Activated T-cell treated with anti-CD3 and anti-CD28 coated beads, Interleukin-2, amount 50 U/mL, for 4 hours (primary cell): ENCODE measurements at regions not wholly inside any gene's neighbourhood (a gene's known extent, or its start where the extent isn't known, plus 50 kb on each side); places are given as distances from the start of the nearest gene placed in this dataset.

ENCODE experiments used
- ATAC-seq, 2 donors: fragments of 200-7000 bp; cut with Tn5 transposase; one replicate each; pipeline ENCODE4 v1.10.0; 2021
- DNase-seq: peaks from one replicate; pipeline ENCODE4 v3.0.0-alpha.2; 2020
- H3K27me3 Mint-ChIP-seq: one replicate; pipeline ENCODE4 v1.8.0; 2021; ENCODE audit warnings: low read depth, mixed read lengths
- H3K36me3 Mint-ChIP-seq: one replicate; pipeline ENCODE4 v1.8.0; 2022; ENCODE audit warnings: mixed read lengths; ENCODE audit not compliant: insufficient read depth
- H3K4me1 Mint-ChIP-seq: one replicate; pipeline ENCODE4 v1.8.0; 2021; ENCODE audit warnings: low read depth, mixed read lengths
- H3K4me3 Mint-ChIP-seq: one replicate; pipeline ENCODE4 v1.8.0; 2021; ENCODE audit warnings: mild to moderate bottlenecking, moderate library complexity, mixed read lengths
- H3K9me3 Mint-ChIP-seq: one replicate; pipeline ENCODE4 v1.8.0; 2021; ENCODE audit warnings: mixed read lengths

- Mint-ChIP-seq H3K4me1 (no peaks in the 10 kb centered on the region), H3K4me3 (no peak overlapping the region), H3K27me3 (no peaks in the 10 kb centered on the region), H3K36me3 (no peaks in the 10 kb centered on the region), H3K9me3 (no peaks in the 10 kb centered on the region)
- ATAC-seq (no peak), DNase-seq (no peak)
These were observed 231.7 kb upstream of the SLC39A10 start for GRCh38 chr2:195425328-195425727.

GRCh38 chr2:195419033-195419432 lies 238.0 kb upstream of the SLC39A10 start:
- H3K9me3 Mint-ChIP-seq = no peaks in the 10 kb centered on the region
- H3K27me3 Mint-ChIP-seq = no peaks in the 10 kb centered on the region
- no peak for ATAC-seq
- no peak for DNase-seq
- H3K36me3 Mint-ChIP-seq = no peaks in the 10 kb centered on the region
- H3K4me1 Mint-ChIP-seq = no peaks in the 10 kb centered on the region
- H3K4me3 Mint-ChIP-seq = no peak overlapping the region

GRCh38 chr2:195414537-195415100 lies 242.4 kb upstream of the SLC39A10 start:
- DNase-seq (no peak), ATAC-seq (no peak)
- Mint-ChIP-seq H3K4me1 (peaks cover 1% of the 10 kb centered on the region), H3K27me3 (no peaks in the 10 kb centered on the region), H3K36me3 (peaks cover 2% of the 10 kb centered on the region), H3K4me3 (no peak overlapping the region), H3K9me3 (no peaks in the 10 kb centered on the region)

- H3K4me1 Mint-ChIP-seq = peaks cover 1% of the 10 kb centered on the region
- DNase-seq = no peak
- H3K4me3 Mint-ChIP-seq = no peak overlapping the region
- no peaks in the 10 kb centered on the region for H3K27me3 Mint-ChIP-seq
- peaks cover 2% of the 10 kb centered on the region for H3K36me3 Mint-ChIP-seq
- ATAC-seq = no peak
- H3K9me3 Mint-ChIP-seq = no peaks in the 10 kb centered on the region
These were observed 243.1 kb upstream of the SLC39A10 start for GRCh38 chr2:195413944-195414343.

- H3K4me3 Mint-ChIP-seq = no peak overlapping the region
- no peaks in the 10 kb centered on the region for H3K9me3 Mint-ChIP-seq
- H3K27me3 Mint-ChIP-seq = no peaks in the 10 kb centered on the region
- H3K36me3 Mint-ChIP-seq = peaks cover 2% of the 10 kb centered on the region
- no peak for DNase-seq
- no peak for ATAC-seq
- peaks cover 1% of the 10 kb centered on the region for H3K4me1 Mint-ChIP-seq
These were observed 243.6 kb upstream of the SLC39A10 start for GRCh38 chr2:195413422-195413821.

- H3K9me3 Mint-ChIP-seq = no peaks in the 10 kb centered on the region
- H3K27me3 Mint-ChIP-seq = no peaks in the 10 kb centered on the region
- no peak overlapping the region for H3K4me3 Mint-ChIP-seq
- no peak for ATAC-seq
- no peak for DNase-seq
- peaks cover 1% of the 10 kb centered on the region for H3K4me1 Mint-ChIP-seq
- H3K36me3 Mint-ChIP-seq = peaks cover 2% of the 10 kb centered on the region
These were observed 245.8 kb upstream of the SLC39A10 start for GRCh38 chr2:195411219-195411687.

GRCh38 chr2:195410074-195410671 lies 246.9 kb upstream of the SLC39A10 start:
- no peak overlapping the region for H3K4me3 Mint-ChIP-seq
- no peak for DNase-seq
- ATAC-seq = no peak
- H3K4me1 Mint-ChIP-seq = peaks cover 1% of the 10 kb centered on the region
- no peaks in the 10 kb centered on the region for H3K9me3 Mint-ChIP-seq
- H3K27me3 Mint-ChIP-seq = no peaks in the 10 kb centered on the region
- H3K36me3 Mint-ChIP-seq = peaks cover 2% of the 10 kb centered on the region

- H3K36me3 Mint-ChIP-seq = peaks cover 2% of the 10 kb centered on the region
- H3K27me3 Mint-ChIP-seq = no peaks in the 10 kb centered on the region
- peaks cover 1% of the 10 kb centered on the region for H3K4me1 Mint-ChIP-seq
- ATAC-seq (no peak), DNase-seq (no peak)
- no peaks in the 10 kb centered on the region for H3K9me3 Mint-ChIP-seq
- no peak overlapping the region for H3K4me3 Mint-ChIP-seq
These were observed 248.2 kb upstream of the SLC39A10 start for GRCh38 chr2:195408811-195409210.

- peaks cover 2% of the 10 kb centered on the region for H3K36me3 Mint-ChIP-seq
- no peak overlapping the region for H3K4me3 Mint-ChIP-seq
- H3K4me1 Mint-ChIP-seq = peaks cover 1% of the 10 kb centered on the region
- no peaks in the 10 kb centered on the region for H3K9me3 Mint-ChIP-seq
- DNase-seq = no peak
- no peaks in the 10 kb centered on the region for H3K27me3 Mint-ChIP-seq
- no peak for ATAC-seq
These were observed 248.8 kb upstream of the SLC39A10 start for GRCh38 chr2:195408196-195408595.

GRCh38 chr2:195407783-195408182 lies 249.2 kb upstream of the SLC39A10 start:
- peaks cover 1% of the 10 kb centered on the region for H3K4me1 Mint-ChIP-seq
- H3K27me3 Mint-ChIP-seq = no peaks in the 10 kb centered on the region
- DNase-seq (no peak), ATAC-seq (no peak)
- no peaks in the 10 kb centered on the region for H3K9me3 Mint-ChIP-seq
- H3K4me3 Mint-ChIP-seq = no peak overlapping the region
- peaks cover 2% of the 10 kb centered on the region for H3K36me3 Mint-ChIP-seq

GRCh38 chr2:195406886-195407603 lies 250.0 kb upstream of the SLC39A10 start:
- Mint-ChIP-seq H3K36me3 (peaks cover 2% of the 10 kb centered on the region), H3K9me3 (no peaks in the 10 kb centered on the region), H3K4me1 (peaks cover 1% of the 10 kb centered on the region), H3K4me3 (no peak overlapping the region), H3K27me3 (no peaks in the 10 kb centered on the region)
- no peak for DNase-seq
- no peak for ATAC-seq

- no peaks in the 10 kb centered on the region for H3K9me3 Mint-ChIP-seq
- ATAC-seq (no peak), DNase-seq (peak; percentile 7)
- no peaks in the 10 kb centered on the region for H3K27me3 Mint-ChIP-seq
- H3K4me1 Mint-ChIP-seq = no peaks in the 10 kb centered on the region
- no peak overlapping the region for H3K4me3 Mint-ChIP-seq
- H3K36me3 Mint-ChIP-seq = no peaks in the 10 kb centered on the region
These were observed 252.4 kb upstream of the SLC39A10 start for GRCh38 chr2:195404651-195405050.

- no peak for DNase-seq
- Mint-ChIP-seq H3K27me3 (no peaks in the 10 kb centered on the region), H3K9me3 (no peaks in the 10 kb centered on the region), H3K4me3 (no peak overlapping the region), H3K4me1 (no peaks in the 10 kb centered on the region), H3K36me3 (no peaks in the 10 kb centered on the region)
- ATAC-seq = no peak
These were observed 260.5 kb upstream of the SLC39A10 start for GRCh38 chr2:195396479-195396878.

- H3K9me3 Mint-ChIP-seq = no peaks in the 10 kb centered on the region
- no peaks in the 10 kb centered on the region for H3K27me3 Mint-ChIP-seq
- DNase-seq (no peak), ATAC-seq (no peak)
- H3K4me1 Mint-ChIP-seq = no peaks in the 10 kb centered on the region
- H3K4me3 Mint-ChIP-seq = no peak overlapping the region
- no peaks in the 10 kb centered on the region for H3K36me3 Mint-ChIP-seq
These were observed 261.7 kb upstream of the SLC39A10 start for GRCh38 chr2:195395362-195395761.
